Peyer's patch (tissue), 4 donors: ENCODE measurements at regions not wholly inside any gene's neighbourhood (a gene's known extent, or its start where the extent isn't known, plus 50 kb on each side); places are given as distances from the start of the nearest gene placed in this dataset.

ENCODE experiments used
- DNase-seq, 3 donors: peaks; one replicate each; pipeline ENCODE4 v3.0.0-alpha.2; 2017 to 2019
- H3K27ac ChIP-seq, 4 donors: fragments of 200-600 bp; sonication (generic); one replicate each; pipeline ENCODE4 v1.5.1; 2016 to 2019
- H3K27me3 ChIP-seq, 2 donors: fragments of 200-600 bp; sonication (generic); one replicate each; pipeline ENCODE4 v1.5.1; 2019
- H3K36me3 ChIP-seq, 3 donors: fragments of 200-600 bp; sonication (generic); one replicate each; pipeline ENCODE4 v1.5.1; 2016 to 2019
- H3K4me1 ChIP-seq, 4 donors: fragments of 200-600 bp; sonication (generic); one replicate each; pipeline ENCODE4 v1.5.1; 2016 to 2019
- H3K4me3 ChIP-seq, 4 donors: fragments of 200-600 bp; sonication (generic); 1 replicate in 3 of 4; 2 replicates in 1 of 4; pipeline ENCODE4 v1.5.1; 2016 to 2019; ENCODE audit warnings: mild to moderate bottlenecking in 1 of 4
- H3K9me3 ChIP-seq, 4 donors: fragments of 200-600 bp; sonication (generic); one replicate each; pipeline ENCODE4 v1.5.1; 2016 to 2019; ENCODE audit warnings: mild to moderate bottlenecking in 1 of 4
- CTCF ChIP-seq, 6 experiments: fragments of 450-650 bp in 4 of 6; fragments of 200-600 bp in 2 of 6; sonication (generic) in 1 of 6; IDR thresholded peaks; one replicate each; pipeline ENCODE4 v1.5.1; 2017 to 2019; ENCODE audit warnings: antibody characterized with exemption in 6 of 6, mild to moderate bottlenecking in 3 of 6, moderate library complexity in 1 of 6
- POLR2A ChIP-seq, 2 donors: fragments of 450-650 bp; IDR thresholded peaks; one replicate each; pipeline ENCODE4 v1.5.1; 2017; ENCODE audit warnings: antibody characterized with exemption in 2 of 2, mild to moderate bottlenecking in 2 of 2, moderate library complexity in 2 of 2

- no peak for DNase-seq
- no peak for TF ChIP-seq POLR2A (IDR thresholded peaks at IDR 0.05)
- TF ChIP-seq CTCF (IDR thresholded peaks at IDR 0.05): no peak
- Histone ChIP-seq H3K27me3 (no peaks in the 10 kb centered on the region), H3K27ac (no peak overlapping the region), H3K9me3 (no peaks in the 10 kb centered on the region), H3K4me1 (no peaks in the 10 kb centered on the region), H3K4me3 (no peak overlapping the region), H3K36me3 (no peaks in the 10 kb centered on the region)
Measured at GRCh38 chr6:48419992-48420391, 309.0 kb upstream of the PTCHD4 start.

GRCh38 chr6:48417927-48418326 lies 306.9 kb upstream of the PTCHD4 start:
- TF ChIP-seq CTCF (IDR thresholded peaks at IDR 0.05) (no peak), POLR2A (IDR thresholded peaks at IDR 0.05) (no peak)
- no peaks in the 10 kb centered on the region for H3K36me3 ChIP-seq
- no peak overlapping the region for H3K4me3 ChIP-seq
- H3K27me3 ChIP-seq: no peaks in the 10 kb centered on the region
- no peak for DNase-seq
- no peaks in the 10 kb centered on the region for H3K9me3 ChIP-seq
- no peaks in the 10 kb centered on the region for H3K4me1 ChIP-seq
- no peak overlapping the region for H3K27ac ChIP-seq

- Histone ChIP-seq H3K9me3 (no peaks in the 10 kb centered on the region), H3K27me3 (no peaks in the 10 kb centered on the region), H3K4me1 (no peaks in the 10 kb centered on the region), H3K4me3 (no peak overlapping the region), H3K36me3 (no peaks in the 10 kb centered on the region), H3K27ac (no peak overlapping the region)
- DNase-seq: no peak
- no peak for TF ChIP-seq POLR2A (IDR thresholded peaks at IDR 0.05)
- no peak for TF ChIP-seq CTCF (IDR thresholded peaks at IDR 0.05)
Measured at GRCh38 chr6:48412656-48413055, 301.7 kb upstream of the PTCHD4 start.

- no peaks in the 10 kb centered on the region for H3K4me1 ChIP-seq
- no peaks in the 10 kb centered on the region for H3K9me3 ChIP-seq
- no peak for DNase-seq
- H3K27ac ChIP-seq: no peak overlapping the region
- H3K4me3 ChIP-seq: no peak overlapping the region
- H3K27me3 ChIP-seq: no peaks in the 10 kb centered on the region
- H3K36me3 ChIP-seq: no peaks in the 10 kb centered on the region
- no peak for TF ChIP-seq POLR2A (IDR thresholded peaks at IDR 0.05)
- TF ChIP-seq CTCF (IDR thresholded peaks at IDR 0.05): no peak
Measured at GRCh38 chr6:48404927-48405326, 293.9 kb upstream of the PTCHD4 start.

- TF ChIP-seq CTCF (IDR thresholded peaks at IDR 0.05) (no peak), POLR2A (IDR thresholded peaks at IDR 0.05) (no peak)
- DNase-seq: no peak
- Histone ChIP-seq H3K27me3 (no peaks in the 10 kb centered on the region), H3K4me3 (no peak overlapping the region), H3K27ac (no peak overlapping the region), H3K9me3 (no peaks in the 10 kb centered on the region), H3K36me3 (no peaks in the 10 kb centered on the region), H3K4me1 (no peaks in the 10 kb centered on the region)
Measured at GRCh38 chr6:48403587-48403986, 292.6 kb upstream of the PTCHD4 start.

GRCh38 chr6:48401016-48401415 lies 290.0 kb upstream of the PTCHD4 start:
- Histone ChIP-seq H3K9me3 (no peaks in the 10 kb centered on the region), H3K27ac (no peak overlapping the region), H3K36me3 (no peaks in the 10 kb centered on the region), H3K4me3 (no peak overlapping the region), H3K4me1 (no peaks in the 10 kb centered on the region), H3K27me3 (no peaks in the 10 kb centered on the region)
- TF ChIP-seq POLR2A (IDR thresholded peaks at IDR 0.05): no peak
- no peak for TF ChIP-seq CTCF (IDR thresholded peaks at IDR 0.05)
- no peak for DNase-seq
